K562 (cell line): ENCODE measurements at regions not wholly inside any gene's neighbourhood (a gene's known extent, or its start where the extent isn't known, plus 50 kb on each side); places are given as distances from the start of the nearest gene placed in this dataset.

Experiments used
- ATAC-seq: fragments of 200-7000 bp; cut with Tn5 transposase; 3 replicates; pipeline ENCODE4 v1.9.1; 2020; ENCODE audit warnings: moderate library complexity
- BruUV-seq: library from RNA; stranded (reverse); fragments of 400-500 nt; replicated peaks from 2 replicates; lab custom pipeline; 2021; lab: Mats Ljungman, UMichigan
- CTCF ChIA-PET: fragments of 300-600 bp; formaldehyde crosslinking; extraction: SDS; loops from one replicate; lab custom pipeline; 2021; ENCODE audit warnings: low intra/inter-chr PET ratio; lab: Yijun Ruan, JAX
- POLR2A ChIA-PET: fragments of 300-600, 350-650 bp; sonication (Branson Sonifier 250); formaldehyde crosslinking; extraction: SDS; loops from one replicate; lab custom pipeline; 2021; ENCODE audit warnings: antibody characterized with exemption, inconsistent platforms; lab: Yijun Ruan, JAX
- DNase-seq, 4 experiments: peaks; one replicate each; pipeline versions ENCODE4 v3.0.0 to v3.0.0-alpha.2; 2011 to 2018; ENCODE audit warnings: low spot score in 3 of 4, mixed read lengths in 3 of 4; ENCODE audit errors: extremely low read depth in 1 of 4
- FAIRE-seq: peaks from 2 replicates; lab custom pipeline; 2011; peaks lifted over from hg19 to GRCh38; lab: Jason Lieb, UNC
- H2AFZ ChIP-seq: 2 replicates; pipeline ENCODE4 v1.6.0; 2011; ENCODE audit warnings: low read depth, low read length, control low read depth, inconsistent platforms
- H3K27ac ChIP-seq: fragments of 200-600 bp; 3 replicates; pipeline ENCODE4 v1.8.0; 2011; ENCODE audit warnings: low read depth, mild to moderate bottlenecking, control low read depth, inconsistent platforms, low read length, moderate library complexity, mixed read lengths; ENCODE audit errors: extremely low read depth
- H3K27me3 ChIP-seq, 2 experiments: fragments of 300-600 bp in 1 of 2; 2 replicates in 1 of 2; 3 replicates in 1 of 2; pipeline versions ENCODE4 v1.6.0 to v1.8.0; 2011; ENCODE audit warnings: inconsistent platforms in 2 of 2, low read length in 2 of 2, mild to moderate bottlenecking in 1 of 2, mixed read lengths in 1 of 2, moderate library complexity in 1 of 2; ENCODE audit not compliant: control insufficient read depth in 2 of 2, insufficient read depth in 2 of 2
- H3K36me3 ChIP-seq: fragments of 300-600 bp; 3 replicates; pipeline ENCODE4 v1.8.0; 2011; ENCODE audit warnings: mild to moderate bottlenecking, low read length, inconsistent platforms; ENCODE audit not compliant: control insufficient read depth, insufficient read depth
- H3K4me1 ChIP-seq, 2 experiments: fragments of 200-600 bp in 1 of 2; replicated peaks in 1 of 2; 2 replicates in 1 of 2; 3 replicates in 1 of 2; pipeline versions ENCODE4 v1.5.1 to v1.8.0; 2011; ENCODE audit warnings: inconsistent platforms in 2 of 2, low read length in 2 of 2, mild to moderate bottlenecking in 1 of 2, mixed read lengths in 1 of 2, moderate library complexity in 1 of 2; ENCODE audit not compliant: control insufficient read depth in 2 of 2, insufficient read depth in 2 of 2
- H3K4me2 ChIP-seq: 2 replicates; pipeline ENCODE4 v1.6.1; 2011; ENCODE audit warnings: low read length, control low read depth, inconsistent platforms, mixed read lengths; ENCODE audit not compliant: insufficient read depth
- H3K4me3 ChIP-seq: fragments of 200-600 bp; sonication (generic), shearing (Covaris generic); 2 replicates; pipeline ENCODE4 v1.5.1; 2016; ENCODE audit warnings: control low read depth, inconsistent platforms
- H3K79me2 ChIP-seq: fragments of 200-600 bp; 3 replicates; pipeline ENCODE4 v1.8.0; 2011; ENCODE audit warnings: low read length, inconsistent platforms; ENCODE audit not compliant: control insufficient read depth, insufficient read depth
- H3K9ac ChIP-seq, 2 experiments: 2 replicates each; pipeline versions ENCODE4 v1.6.0 to v1.6.1; 2011; ENCODE audit warnings: low read depth in 2 of 2, low read length in 2 of 2, control low read depth in 1 of 2, inconsistent platforms in 1 of 2, mild to moderate bottlenecking in 1 of 2, mixed read lengths in 1 of 2; ENCODE audit not compliant: insufficient read depth in 1 of 2
- H3K9me1 ChIP-seq: one replicate; pipeline ENCODE4 v1.6.0; 2011; ENCODE audit warnings: inconsistent platforms, mild to moderate bottlenecking, low read length, moderate library complexity; ENCODE audit not compliant: control insufficient read depth, insufficient read depth
- H3K9me3 ChIP-seq: replicated peaks from 2 replicates; pipeline ENCODE4 v1.5.1; 2011; ENCODE audit warnings: low read depth, low read length, inconsistent platforms; ENCODE audit not compliant: control insufficient read depth, insufficient read depth
- H4K20me1 ChIP-seq: replicated peaks from 2 replicates; pipeline ENCODE4 v1.6.1; 2011; ENCODE audit warnings: low read length, inconsistent platforms, mixed read lengths; ENCODE audit not compliant: control insufficient read depth, insufficient read depth
- BHLHE40 ChIP-seq: IDR thresholded peaks from 2 replicates; pipeline ENCODE4 v1.6.1; 2011; ENCODE audit warnings: low read length, improper control_type of control experiment
- CEBPG ChIP-seq, 3 experiments: fragments of 200-800 bp in 1 of 3; sonication (Bioruptor generic) in 1 of 3; sonication (generic) in 1 of 3; formaldehyde crosslinking in 1 of 3; IDR thresholded peaks in 2 of 3; conservative IDR thresholded peaks in 1 of 3; 2 replicates each; pipeline versions ENCODE4 v1.6.1 to v1.8.0; 2016 to 2022; ENCODE audit warnings: missing compliant biosample characterization in 2 of 3, missing genetic modification characterization in 2 of 3, mild to moderate bottlenecking in 1 of 3, missing genetic modification reagents in 1 of 3
- CREB1 ChIP-seq, 2 experiments: sonication (generic) in 1 of 2; formaldehyde crosslinking in 1 of 2; IDR thresholded peaks; 2 replicates each; pipeline versions ENCODE4 v1.6.1 to v1.8.0; 2012 to 2022; ENCODE audit warnings: inconsistent platforms in 1 of 2, mild to moderate bottlenecking in 1 of 2, missing genetic modification reagents in 1 of 2, moderate library complexity in 1 of 2
- CXXC5 ChIP-seq: fragments of 250-450 bp; sonication (Bioruptor Pico); IDR thresholded peaks from 2 replicates; pipeline ENCODE4 v1.8.0; 2022; ENCODE audit warnings: inconsistent platforms, mild to moderate bottlenecking, moderate library complexity
- MYBL2 ChIP-seq, 2 experiments: fragments of 450-650 bp in 1 of 2; sonication (generic) in 1 of 2; formaldehyde crosslinking in 1 of 2; IDR thresholded peaks; 2 replicates each; pipeline versions ENCODE4 v1.6.1 to v1.8.1; 2017 to 2022; ENCODE audit warnings: borderline replicate concordance in 1 of 2, inconsistent platforms in 1 of 2, low read depth in 1 of 2, mild to moderate bottlenecking in 1 of 2, missing genetic modification reagents in 1 of 2, moderate library complexity in 1 of 2
- RHOXF2B ChIP-seq: fragments of 250-450 bp; sonication (Bioruptor Pico); conservative IDR thresholded peaks from 2 replicates; pipeline ENCODE4 v1.5.1; 2021
- SREBF2 ChIP-seq: sonication (generic); formaldehyde crosslinking; IDR thresholded peaks from 2 replicates; pipeline ENCODE4 v1.4.0; 2020; ENCODE audit warnings: mild to moderate bottlenecking, missing genetic modification reagents
- SRSF3 ChIP-seq: fragments of 200-400 bp; formaldehyde crosslinking; IDR thresholded peaks from 2 replicates; pipeline ENCODE4 v1.6.1; 2016; ENCODE audit warnings: mild to moderate bottlenecking, low read length, moderate library complexity; ENCODE audit not compliant: insufficient read depth
- ZNF445 ChIP-seq: fragments of 250-450 bp; sonication (Bioruptor Pico); IDR thresholded peaks from 2 replicates; pipeline ENCODE4 v1.4.0; 2020; ENCODE audit warnings: low read depth, mild to moderate bottlenecking, moderate library complexity
- ZNF75A ChIP-seq: fragments of 450-650 bp; formaldehyde crosslinking; IDR thresholded peaks from 2 replicates; pipeline ENCODE4 v1.4.0; 2020; ENCODE audit warnings: mild to moderate bottlenecking
- WGBS: fragments of 100-300 bp; shearing (Covaris generic); methylation state at CpG from one replicate; pipeline ENCODE4 v1.1.6; 2016; ENCODE audit warnings: low coverage, mixed read lengths; ENCODE audit not compliant: insufficient coverage; ENCODE audit errors: missing lambda C conversion rate; 5-methylcytosine and 5-hydroxymethylcytosine counted together
- in situ Hi-C: fragments of 300-500 bp; cut with MboI; formaldehyde crosslinking; loops from 4 replicates; pipeline ENCODE4 v1.15.0; 2018; ENCODE audit warnings: inconsistent platforms, mixed read lengths
- intact Hi-C: fragments of 100-400 bp; cut with micrococcal nuclease; formaldehyde crosslinking; loops from 2 replicates; pipeline ENCODE4 v1.14.2; 2022
- TF ChIP-seq, protein P1 (sequence below): fragments of 450-650 bp; formaldehyde crosslinking; IDR thresholded peaks from 2 replicates; pipeline ENCODE4 v1.4.0; 2022; ENCODE audit warnings: missing genetic modification characterization
- TF ChIP-seq, protein P2 (sequence below): sonication (generic); formaldehyde crosslinking; IDR thresholded peaks from 2 replicates; pipeline ENCODE4 v1.8.0; 2022; ENCODE audit warnings: mild to moderate bottlenecking, missing genetic modification reagents
- TF ChIP-seq, protein P3 (sequence below): fragments of 450-650 bp; IDR thresholded peaks from 2 replicates; pipeline ENCODE4 v1.7.0; 2016; ENCODE audit warnings: borderline replicate concordance
- TF ChIP-seq, protein P4 (sequence below): fragments of 450-650 bp; IDR thresholded peaks from 2 replicates; pipeline ENCODE4 v1.6.1; 2017; ENCODE audit warnings: antibody characterized with exemption

DNA sequence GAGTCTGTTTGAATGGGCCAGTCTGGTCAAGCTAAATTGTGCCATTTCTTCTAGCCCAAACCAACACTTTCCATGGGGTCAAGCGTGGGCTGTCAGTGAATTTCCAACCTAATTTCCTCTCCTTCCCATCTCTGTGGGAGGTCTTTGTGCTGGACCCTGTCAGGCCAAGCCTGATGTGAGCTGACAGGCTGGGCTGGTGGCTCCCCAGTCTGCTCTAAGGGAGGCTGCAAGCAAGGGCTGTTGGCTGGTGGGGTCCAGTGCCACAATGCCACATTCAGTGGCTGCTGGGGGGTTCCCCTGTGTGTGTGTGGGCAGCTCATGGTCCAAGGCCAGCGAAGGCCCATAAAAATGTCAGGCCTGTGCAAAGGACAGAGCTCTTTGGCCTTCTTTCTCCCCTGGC lies 216.1 kb downstream of the OPA1 start:
- WGBS, result 19% methylated on average over 2 of the region's 2 CpGs
- Histone ChIP-seq H3K4me3 (no peak overlapping the region), H3K79me2 (no peaks in the 10 kb centered on the region), H2AFZ (no peak overlapping the region), H3K9me3 (no peaks in the 10 kb centered on the region), H3K4me2 (no peak overlapping the region), H3K27me3 (no peaks in the 10 kb centered on the region), H3K9me1 (no peaks in the 10 kb centered on the region), H3K36me3 (no peaks in the 10 kb centered on the region), H3K9ac (peak overlapping the region in 1 of 2 experiments; percentile 32; a peak in 1 of 4 replicates), H4K20me1 (no peaks in the 10 kb centered on the region), H3K27ac (no peak overlapping the region), H3K4me1 (no peaks in the 10 kb centered on the region; a peak in 1 of 5 replicates)
- ChIA-PET POLR2A (no interaction called here), CTCF (no interaction called here)
- intact Hi-C loops (no loop called here), in situ Hi-C loops (no loop called here)
- no TSS peak for BruUV-seq
- no peak for TF ChIP-seq CXXC5
- TF ChIP-seq, protein P1, sequence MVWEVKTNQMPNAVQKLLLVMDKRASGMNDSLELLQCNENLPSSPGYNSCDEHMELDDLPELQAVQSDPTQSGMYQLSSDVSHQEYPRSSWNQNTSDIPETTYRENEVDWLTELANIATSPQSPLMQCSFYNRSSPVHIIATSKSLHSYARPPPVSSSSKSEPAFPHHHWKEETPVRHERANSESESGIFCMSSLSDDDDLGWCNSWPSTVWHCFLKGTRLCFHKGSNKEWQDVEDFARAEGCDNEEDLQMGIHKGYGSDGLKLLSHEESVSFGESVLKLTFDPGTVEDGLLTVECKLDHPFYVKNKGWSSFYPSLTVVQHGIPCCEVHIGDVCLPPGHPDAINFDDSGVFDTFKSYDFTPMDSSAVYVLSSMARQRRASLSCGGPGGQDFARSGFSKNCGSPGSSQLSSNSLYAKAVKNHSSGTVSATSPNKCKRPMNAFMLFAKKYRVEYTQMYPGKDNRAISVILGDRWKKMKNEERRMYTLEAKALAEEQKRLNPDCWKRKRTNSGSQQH (CRISPR knock-in tag), result no peak
- no peak for TF ChIP-seq SREBF2 (CRISPR knock-in tag)
- no peak for TF ChIP-seq MYBL2 (IDR thresholded peaks at IDR 0.05; ENCODE audit: low read depth)
- no peak for TF ChIP-seq MYBL2 (CRISPR knock-in tag; IDR thresholded peaks at IDR 0.05; ENCODE audit: borderline replicate concordance)
- no peak for TF ChIP-seq SRSF3
- TF ChIP-seq, protein P2, sequence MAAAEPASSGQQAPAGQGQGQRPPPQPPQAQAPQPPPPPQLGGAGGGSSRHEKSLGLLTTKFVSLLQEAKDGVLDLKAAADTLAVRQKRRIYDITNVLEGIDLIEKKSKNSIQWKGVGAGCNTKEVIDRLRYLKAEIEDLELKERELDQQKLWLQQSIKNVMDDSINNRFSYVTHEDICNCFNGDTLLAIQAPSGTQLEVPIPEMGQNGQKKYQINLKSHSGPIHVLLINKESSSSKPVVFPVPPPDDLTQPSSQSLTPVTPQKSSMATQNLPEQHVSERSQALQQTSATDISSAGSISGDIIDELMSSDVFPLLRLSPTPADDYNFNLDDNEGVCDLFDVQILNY (CRISPR knock-in tag), result no peak
- no peak for TF ChIP-seq CREB1 (IDR thresholded peaks at IDR 0.05)
- TF ChIP-seq CREB1 (CRISPR knock-in tag; IDR thresholded peaks at IDR 0.05), result no peak
- TF ChIP-seq CEBPG (CRISPR knock-in tag; IDR thresholded peaks at IDR 0.05), result no peak
- no peak for TF ChIP-seq CEBPG (tag; conservative IDR thresholded peaks at IDR 0.05 in 1 of 2, IDR thresholded peaks at IDR 0.05 in 1 of 2)
- TF ChIP-seq ZNF445 (CRISPR knock-in tag), result no peak
- TF ChIP-seq, protein P3, sequence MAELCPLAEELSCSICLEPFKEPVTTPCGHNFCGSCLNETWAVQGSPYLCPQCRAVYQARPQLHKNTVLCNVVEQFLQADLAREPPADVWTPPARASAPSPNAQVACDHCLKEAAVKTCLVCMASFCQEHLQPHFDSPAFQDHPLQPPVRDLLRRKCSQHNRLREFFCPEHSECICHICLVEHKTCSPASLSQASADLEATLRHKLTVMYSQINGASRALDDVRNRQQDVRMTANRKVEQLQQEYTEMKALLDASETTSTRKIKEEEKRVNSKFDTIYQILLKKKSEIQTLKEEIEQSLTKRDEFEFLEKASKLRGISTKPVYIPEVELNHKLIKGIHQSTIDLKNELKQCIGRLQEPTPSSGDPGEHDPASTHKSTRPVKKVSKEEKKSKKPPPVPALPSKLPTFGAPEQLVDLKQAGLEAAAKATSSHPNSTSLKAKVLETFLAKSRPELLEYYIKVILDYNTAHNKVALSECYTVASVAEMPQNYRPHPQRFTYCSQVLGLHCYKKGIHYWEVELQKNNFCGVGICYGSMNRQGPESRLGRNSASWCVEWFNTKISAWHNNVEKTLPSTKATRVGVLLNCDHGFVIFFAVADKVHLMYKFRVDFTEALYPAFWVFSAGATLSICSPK, result no peak
- TF ChIP-seq, protein P4, sequence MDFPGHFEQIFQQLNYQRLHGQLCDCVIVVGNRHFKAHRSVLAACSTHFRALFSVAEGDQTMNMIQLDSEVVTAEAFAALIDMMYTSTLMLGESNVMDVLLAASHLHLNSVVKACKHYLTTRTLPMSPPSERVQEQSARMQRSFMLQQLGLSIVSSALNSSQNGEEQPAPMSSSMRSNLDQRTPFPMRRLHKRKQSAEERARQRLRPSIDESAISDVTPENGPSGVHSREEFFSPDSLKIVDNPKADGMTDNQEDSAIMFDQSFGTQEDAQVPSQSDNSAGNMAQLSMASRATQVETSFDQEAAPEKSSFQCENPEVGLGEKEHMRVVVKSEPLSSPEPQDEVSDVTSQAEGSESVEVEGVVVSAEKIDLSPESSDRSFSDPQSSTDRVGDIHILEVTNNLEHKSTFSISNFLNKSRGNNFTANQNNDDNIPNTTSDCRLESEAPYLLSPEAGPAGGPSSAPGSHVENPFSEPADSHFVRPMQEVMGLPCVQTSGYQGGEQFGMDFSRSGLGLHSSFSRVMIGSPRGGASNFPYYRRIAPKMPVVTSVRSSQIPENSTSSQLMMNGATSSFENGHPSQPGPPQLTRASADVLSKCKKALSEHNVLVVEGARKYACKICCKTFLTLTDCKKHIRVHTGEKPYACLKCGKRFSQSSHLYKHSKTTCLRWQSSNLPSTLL, result no peak
- no peak for TF ChIP-seq BHLHE40
- TF ChIP-seq RHOXF2B (CRISPR knock-in tag), result no peak
- no peak for TF ChIP-seq ZNF75A (CRISPR knock-in tag)
- no peak for DNase-seq
- ATAC-seq, result no peak
- no peak for FAIRE-seq
